ENCODE measurements at regions not wholly inside any gene's neighbourhood (a gene's known extent, or its start where the extent isn't known, plus 50 kb on each side); places are given as distances from the start of the nearest gene placed in this dataset.

GRCh38 chr18:25516747-25517498 lies 165.0 kb upstream of the ZNF521 start:
- no peak overlapping the region for H3K27ac ChIP-seq
- TF ChIP-seq ZFX (IDR thresholded peaks at IDR 0.05): no peak
- TF ChIP-seq CTCF (conservative IDR thresholded peaks at IDR 0.05): no peak

GRCh38 chr18:25516121-25516520 lies 164.2 kb upstream of the ZNF521 start:
- H3K27ac ChIP-seq: no peak overlapping the region
- TF ChIP-seq ZFX (IDR thresholded peaks at IDR 0.05): no peak

- TF ChIP-seq ZFX (IDR thresholded peaks at IDR 0.05) (no peak), CTCF (conservative IDR thresholded peaks at IDR 0.05) (no peak)
- no peak overlapping the region for H3K27ac ChIP-seq
Measured at GRCh38 chr18:25510096-25510495, 158.1 kb upstream of the ZNF521 start.

- H3K27ac ChIP-seq: no peak overlapping the region
- TF ChIP-seq ZFX (IDR thresholded peaks at IDR 0.05) (no peak), CTCF (conservative IDR thresholded peaks at IDR 0.05) (no peak)
Measured at GRCh38 chr18:25503567-25504081, 151.7 kb upstream of the ZNF521 start.

GRCh38 chr18:25497151-25497794 lies 145.3 kb upstream of the ZNF521 start:
- H3K27ac ChIP-seq: no peak overlapping the region
- TF ChIP-seq CTCF (conservative IDR thresholded peaks at IDR 0.05): no peak
- TF ChIP-seq ZFX (IDR thresholded peaks at IDR 0.05): no peak

GRCh38 chr18:25496544-25496943 lies 144.6 kb upstream of the ZNF521 start:
- H3K27ac ChIP-seq: no peak overlapping the region
- TF ChIP-seq CTCF (conservative IDR thresholded peaks at IDR 0.05) (no peak), ZFX (IDR thresholded peaks at IDR 0.05) (no peak)

- TF ChIP-seq ZFX (IDR thresholded peaks at IDR 0.05): no peak
- TF ChIP-seq CTCF (conservative IDR thresholded peaks at IDR 0.05): no peak
- no peak overlapping the region for H3K27ac ChIP-seq
Measured at GRCh38 chr18:25495606-25496005, 143.6 kb upstream of the ZNF521 start.
